ENCODE measurements at regions not wholly inside any gene's neighbourhood (a gene's known extent, or its start where the extent isn't known, plus 50 kb on each side); places are given as distances from the start of the nearest gene placed in this dataset.

DNA sequence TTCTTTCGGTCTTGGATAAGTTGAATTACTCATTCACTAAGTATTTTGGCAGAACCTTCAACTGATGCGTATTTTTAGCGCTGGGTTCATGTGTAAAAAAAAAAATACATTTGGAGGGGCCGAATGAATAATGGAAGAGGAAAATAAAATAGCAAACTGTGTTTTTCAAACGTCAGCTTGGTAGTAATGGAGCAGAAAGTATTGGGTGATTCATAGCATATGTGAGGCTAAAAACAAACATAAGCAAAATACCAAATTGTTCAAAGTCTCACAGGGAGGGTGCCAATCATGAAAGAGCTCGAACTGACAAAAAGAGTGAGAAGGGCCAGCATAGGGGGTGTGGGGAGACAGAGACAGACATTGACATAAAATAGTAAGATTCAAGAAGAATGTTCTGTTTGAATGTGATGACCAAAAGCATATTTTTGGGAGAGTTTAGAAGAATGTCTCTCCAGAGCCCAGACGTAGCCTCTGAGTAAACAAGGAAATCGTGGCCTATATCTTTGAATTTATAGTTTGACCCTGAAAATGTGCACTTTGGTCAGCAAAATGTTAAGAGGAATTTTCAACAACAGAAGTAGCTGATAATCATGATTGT, 174.9 kb upstream of the HMHB1 start (continued):
- TF ChIP-seq PURB (CRISPR knock-in tag; IDR thresholded peaks at IDR 0.05; ENCODE audit: low read depth) (no peak), FOXP1 (CRISPR knock-in tag; IDR thresholded peaks at IDR 0.05) (no peak)

DNA sequence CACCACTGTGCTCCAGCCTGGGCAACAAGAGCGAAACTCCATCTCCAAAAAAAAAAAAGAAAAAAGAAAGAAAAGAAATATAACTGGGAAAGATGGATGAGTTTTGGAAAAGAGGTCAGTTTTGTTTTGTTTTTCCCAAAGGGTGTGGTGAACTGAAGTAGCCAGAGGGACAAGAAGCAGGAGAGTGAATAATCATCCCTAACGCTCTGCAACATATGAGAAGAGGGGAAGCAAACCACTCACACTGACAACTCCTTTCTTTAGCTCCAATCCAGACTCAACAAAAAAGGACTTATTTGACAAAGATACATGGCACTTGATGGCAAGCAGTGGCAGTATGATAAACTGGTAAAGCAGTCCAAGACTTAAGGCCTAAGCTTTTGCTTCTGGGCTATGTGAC, 176.1 kb upstream of the HMHB1 start:
- no peaks in the 10 kb centered on the region for H3K4me1 ChIP-seq (replicated peaks in 1 of 2; ENCODE audit: control insufficient read depth in 2 of 2, insufficient read depth in 2 of 2, low read length in 2 of 2)
- H4K20me1 ChIP-seq (replicated peaks; ENCODE audit: control insufficient read depth, insufficient read depth, low read length), result no peaks in the 10 kb centered on the region
- DNase-seq (ENCODE audit: extremely low read depth in 1 of 4, low spot score in 3 of 4), result no peak
- intact Hi-C loops (cut with micrococcal nuclease), result no loop called here
- BruUV-seq (replicated peaks), result no TSS peak
- H3K27ac ChIP-seq (ENCODE audit: extremely low read depth, low read depth, low read length), result no peak overlapping the region
- H3K9me1 ChIP-seq (ENCODE audit: control insufficient read depth, insufficient read depth, low read length), result no peaks in the 10 kb centered on the region
- FAIRE-seq, result no peak
- no peak overlapping the region for H3K9ac ChIP-seq (ENCODE audit: insufficient read depth in 1 of 2, low read depth in 2 of 2, low read length in 2 of 2)
- in situ Hi-C loops (cut with MboI), result no loop called here
- no peak overlapping the region for H3K4me3 ChIP-seq
- no peaks in the 10 kb centered on the region for H3K36me3 ChIP-seq (ENCODE audit: control insufficient read depth, insufficient read depth, low read length)
- H2AFZ ChIP-seq (ENCODE audit: low read depth, low read length), result no peak overlapping the region
- no peak for ATAC-seq
- no peaks in the 10 kb centered on the region for H3K79me2 ChIP-seq (ENCODE audit: control insufficient read depth, insufficient read depth, low read length)
- ChIA-PET POLR2A (interaction anchor here (0.6 kb wide), 1 partner anchor 85 kb away, joined by 3 read pairs; no protein-coding TSS in a partner anchor), CTCF (ENCODE audit: low intra/inter-chr PET ratio) (no interaction called here)
- no peaks in the 10 kb centered on the region for H3K9me3 ChIP-seq (replicated peaks; ENCODE audit: control insufficient read depth, insufficient read depth, low read depth, low read length)
- TF ChIP-seq ZNF830 (CRISPR knock-in tag; IDR thresholded peaks at IDR 0.05) (no peak), EHMT2 (IDR thresholded peaks at IDR 0.05) (no peak), SMAD1 (IDR thresholded peaks at IDR 0.05; ENCODE audit: low read depth, low read length, partially characterized antibody) (no peak), RBBP5 (IDR thresholded peaks at IDR 0.05; ENCODE audit: borderline replicate concordance, insufficient read depth, low read length, poor library complexity, severe bottlenecking) (no peak)
- TF ChIP-seq, protein P1, sequence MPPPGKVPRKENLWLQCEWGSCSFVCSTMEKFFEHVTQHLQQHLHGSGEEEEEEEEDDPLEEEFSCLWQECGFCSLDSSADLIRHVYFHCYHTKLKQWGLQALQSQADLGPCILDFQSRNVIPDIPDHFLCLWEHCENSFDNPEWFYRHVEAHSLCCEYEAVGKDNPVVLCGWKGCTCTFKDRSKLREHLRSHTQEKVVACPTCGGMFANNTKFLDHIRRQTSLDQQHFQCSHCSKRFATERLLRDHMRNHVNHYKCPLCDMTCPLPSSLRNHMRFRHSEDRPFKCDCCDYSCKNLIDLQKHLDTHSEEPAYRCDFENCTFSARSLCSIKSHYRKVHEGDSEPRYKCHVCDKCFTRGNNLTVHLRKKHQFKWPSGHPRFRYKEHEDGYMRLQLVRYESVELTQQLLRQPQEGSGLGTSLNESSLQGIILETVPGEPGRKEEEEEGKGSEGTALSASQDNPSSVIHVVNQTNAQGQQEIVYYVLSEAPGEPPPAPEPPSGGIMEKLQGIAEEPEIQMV (tag; conservative IDR thresholded peaks at IDR 0.05; ENCODE audit: low read depth), result no peak
- TF ChIP-seq, protein P2, sequence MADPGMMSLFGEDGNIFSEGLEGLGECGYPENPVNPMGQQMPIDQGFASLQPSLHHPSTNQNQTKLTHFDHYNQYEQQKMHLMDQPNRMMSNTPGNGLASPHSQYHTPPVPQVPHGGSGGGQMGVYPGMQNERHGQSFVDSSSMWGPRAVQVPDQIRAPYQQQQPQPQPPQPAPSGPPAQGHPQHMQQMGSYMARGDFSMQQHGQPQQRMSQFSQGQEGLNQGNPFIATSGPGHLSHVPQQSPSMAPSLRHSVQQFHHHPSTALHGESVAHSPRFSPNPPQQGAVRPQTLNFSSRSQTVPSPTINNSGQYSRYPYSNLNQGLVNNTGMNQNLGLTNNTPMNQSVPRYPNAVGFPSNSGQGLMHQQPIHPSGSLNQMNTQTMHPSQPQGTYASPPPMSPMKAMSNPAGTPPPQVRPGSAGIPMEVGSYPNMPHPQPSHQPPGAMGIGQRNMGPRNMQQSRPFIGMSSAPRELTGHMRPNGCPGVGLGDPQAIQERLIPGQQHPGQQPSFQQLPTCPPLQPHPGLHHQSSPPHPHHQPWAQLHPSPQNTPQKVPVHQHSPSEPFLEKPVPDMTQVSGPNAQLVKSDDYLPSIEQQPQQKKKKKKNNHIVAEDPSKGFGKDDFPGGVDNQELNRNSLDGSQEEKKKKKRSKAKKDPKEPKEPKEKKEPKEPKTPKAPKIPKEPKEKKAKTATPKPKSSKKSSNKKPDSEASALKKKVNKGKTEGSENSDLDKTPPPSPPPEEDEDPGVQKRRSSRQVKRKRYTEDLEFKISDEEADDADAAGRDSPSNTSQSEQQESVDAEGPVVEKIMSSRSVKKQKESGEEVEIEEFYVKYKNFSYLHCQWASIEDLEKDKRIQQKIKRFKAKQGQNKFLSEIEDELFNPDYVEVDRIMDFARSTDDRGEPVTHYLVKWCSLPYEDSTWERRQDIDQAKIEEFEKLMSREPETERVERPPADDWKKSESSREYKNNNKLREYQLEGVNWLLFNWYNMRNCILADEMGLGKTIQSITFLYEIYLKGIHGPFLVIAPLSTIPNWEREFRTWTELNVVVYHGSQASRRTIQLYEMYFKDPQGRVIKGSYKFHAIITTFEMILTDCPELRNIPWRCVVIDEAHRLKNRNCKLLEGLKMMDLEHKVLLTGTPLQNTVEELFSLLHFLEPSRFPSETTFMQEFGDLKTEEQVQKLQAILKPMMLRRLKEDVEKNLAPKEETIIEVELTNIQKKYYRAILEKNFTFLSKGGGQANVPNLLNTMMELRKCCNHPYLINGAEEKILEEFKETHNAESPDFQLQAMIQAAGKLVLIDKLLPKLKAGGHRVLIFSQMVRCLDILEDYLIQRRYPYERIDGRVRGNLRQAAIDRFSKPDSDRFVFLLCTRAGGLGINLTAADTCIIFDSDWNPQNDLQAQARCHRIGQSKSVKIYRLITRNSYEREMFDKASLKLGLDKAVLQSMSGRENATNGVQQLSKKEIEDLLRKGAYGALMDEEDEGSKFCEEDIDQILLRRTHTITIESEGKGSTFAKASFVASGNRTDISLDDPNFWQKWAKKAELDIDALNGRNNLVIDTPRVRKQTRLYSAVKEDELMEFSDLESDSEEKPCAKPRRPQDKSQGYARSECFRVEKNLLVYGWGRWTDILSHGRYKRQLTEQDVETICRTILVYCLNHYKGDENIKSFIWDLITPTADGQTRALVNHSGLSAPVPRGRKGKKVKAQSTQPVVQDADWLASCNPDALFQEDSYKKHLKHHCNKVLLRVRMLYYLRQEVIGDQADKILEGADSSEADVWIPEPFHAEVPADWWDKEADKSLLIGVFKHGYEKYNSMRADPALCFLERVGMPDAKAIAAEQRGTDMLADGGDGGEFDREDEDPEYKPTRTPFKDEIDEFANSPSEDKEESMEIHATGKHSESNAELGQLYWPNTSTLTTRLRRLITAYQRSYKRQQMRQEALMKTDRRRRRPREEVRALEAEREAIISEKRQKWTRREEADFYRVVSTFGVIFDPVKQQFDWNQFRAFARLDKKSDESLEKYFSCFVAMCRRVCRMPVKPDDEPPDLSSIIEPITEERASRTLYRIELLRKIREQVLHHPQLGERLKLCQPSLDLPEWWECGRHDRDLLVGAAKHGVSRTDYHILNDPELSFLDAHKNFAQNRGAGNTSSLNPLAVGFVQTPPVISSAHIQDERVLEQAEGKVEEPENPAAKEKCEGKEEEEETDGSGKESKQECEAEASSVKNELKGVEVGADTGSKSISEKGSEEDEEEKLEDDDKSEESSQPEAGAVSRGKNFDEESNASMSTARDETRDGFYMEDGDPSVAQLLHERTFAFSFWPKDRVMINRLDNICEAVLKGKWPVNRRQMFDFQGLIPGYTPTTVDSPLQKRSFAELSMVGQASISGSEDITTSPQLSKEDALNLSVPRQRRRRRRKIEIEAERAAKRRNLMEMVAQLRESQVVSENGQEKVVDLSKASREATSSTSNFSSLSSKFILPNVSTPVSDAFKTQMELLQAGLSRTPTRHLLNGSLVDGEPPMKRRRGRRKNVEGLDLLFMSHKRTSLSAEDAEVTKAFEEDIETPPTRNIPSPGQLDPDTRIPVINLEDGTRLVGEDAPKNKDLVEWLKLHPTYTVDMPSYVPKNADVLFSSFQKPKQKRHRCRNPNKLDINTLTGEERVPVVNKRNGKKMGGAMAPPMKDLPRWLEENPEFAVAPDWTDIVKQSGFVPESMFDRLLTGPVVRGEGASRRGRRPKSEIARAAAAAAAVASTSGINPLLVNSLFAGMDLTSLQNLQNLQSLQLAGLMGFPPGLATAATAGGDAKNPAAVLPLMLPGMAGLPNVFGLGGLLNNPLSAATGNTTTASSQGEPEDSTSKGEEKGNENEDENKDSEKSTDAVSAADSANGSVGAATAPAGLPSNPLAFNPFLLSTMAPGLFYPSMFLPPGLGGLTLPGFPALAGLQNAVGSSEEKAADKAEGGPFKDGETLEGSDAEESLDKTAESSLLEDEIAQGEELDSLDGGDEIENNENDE (IDR thresholded peaks at IDR 0.05; ENCODE audit: low read depth, low read length), result no peak
- WGBS (ENCODE audit: insufficient coverage, low coverage, missing lambda C conversion rate), result 8% methylated on average over 2 of the region's 2 CpGs
- H3K27me3 ChIP-seq (ENCODE audit: control insufficient read depth in 2 of 2, insufficient read depth in 2 of 2, low read length in 2 of 2), result 0 out of 5 replicates have a peak, but pooled peaks cover 0 to 2% of the 10 kb centered on the region in 2 experiments
- H3K4me2 ChIP-seq (ENCODE audit: insufficient read depth, low read length), result no peak overlapping the region

All from K562 (cell line).